HG02938 (cell line): ENCODE measurements at regions not wholly inside any gene's neighbourhood (a gene's known extent, or its start where the extent isn't known, plus 50 kb on each side); places are given as distances from the start of the nearest gene placed in this dataset.
"Not testable (repeated sequence)": the region's sequence is repeated elsewhere in the genome, so short reads cannot be mapped to it uniquely, and the experiment has no call there.

ENCODE experiments used
- ATAC-seq: cut with Tn5 transposase; IDR thresholded peaks from one replicate; pipeline ENCODE4 v1.9.1; 2021; ENCODE audit warnings: mild to moderate bottlenecking, moderate library complexity; ENCODE audit not compliant: unreplicated experiment

- no peak for ATAC-seq
Measured at GRCh38 chr11:134736251-134736947, 324.4 kb upstream of the B3GAT1 start.

GRCh38 chr11:134734894-134735293, 322.9 kb upstream of the B3GAT1 start:
- ATAC-seq, result no peak

- ATAC-seq, result no peak
Measured at GRCh38 chr11:134734141-134734845, 322.3 kb upstream of the B3GAT1 start.

GRCh38 chr11:134733646-134734045, 321.6 kb upstream of the B3GAT1 start:
- no peak for ATAC-seq

GRCh38 chr11:134731213-134731961, 319.3 kb upstream of the B3GAT1 start:
- ATAC-seq, result no peak

- ATAC-seq, result no peak
Measured at GRCh38 chr11:134730561-134731212, 318.6 kb upstream of the B3GAT1 start.

- ATAC-seq, result no peak
Measured at GRCh38 chr11:134730101-134730500, 318.1 kb upstream of the B3GAT1 start.

GRCh38 chr11:134728186-134728585, 316.1 kb upstream of the B3GAT1 start:
- ATAC-seq, result no peak

- no peak for ATAC-seq
Measured at GRCh38 chr11:134727636-134728035, 315.6 kb upstream of the B3GAT1 start.

- no peak for ATAC-seq
Measured at GRCh38 chr11:134727204-134727603, 315.2 kb upstream of the B3GAT1 start.

- ATAC-seq, result no peak
Measured at GRCh38 chr11:134725716-134726639, 313.9 kb upstream of the B3GAT1 start.

GRCh38 chr11:134725211-134725610, 313.2 kb upstream of the B3GAT1 start:
- no peak for ATAC-seq

- ATAC-seq, result no peak
Measured at GRCh38 chr11:134724779-134725140, 312.7 kb upstream of the B3GAT1 start.

- no peak for ATAC-seq
Measured at GRCh38 chr11:134724106-134724778, 312.2 kb upstream of the B3GAT1 start.

GRCh38 chr11:134720691-134721070, 308.6 kb upstream of the B3GAT1 start:
- ATAC-seq, result not testable (repeated sequence)

GRCh38 chr11:134719940-134720690, 308.1 kb upstream of the B3GAT1 start:
- not testable (repeated sequence) for ATAC-seq

GRCh38 chr11:134719397-134719796, 307.4 kb upstream of the B3GAT1 start:
- ATAC-seq, result no peak

- no peak for ATAC-seq
Measured at GRCh38 chr11:134716582-134716981, 304.5 kb upstream of the B3GAT1 start.

GRCh38 chr11:134714021-134714656, 302.1 kb upstream of the B3GAT1 start:
- ATAC-seq, result no peak
